ENCODE measurements at regions not wholly inside any gene's neighbourhood (a gene's known extent, or its start where the extent isn't known, plus 50 kb on each side); places are given as distances from the start of the nearest gene placed in this dataset.

- no CpG with 5 or more reads among the region's 6 CpGs for WGBS (ENCODE audit: extremely low coverage, insufficient read length, low lambda C conversion rate)
- no peak for TF ChIP-seq CTCF (conservative IDR thresholded peaks at IDR 0.05)
- H3K9me3 Mint-ChIP-seq, result no peaks in the 10 kb centered on the region
- H3K14ac ChIP-seq (ENCODE audit: insufficient read depth, low read length), result no peak overlapping the region
- no peaks in the 10 kb centered on the region for H3K23me2 ChIP-seq (ENCODE audit: insufficient read length, low read depth, low read length, poor library complexity, severe bottlenecking)
- H3K79me1 ChIP-seq (ENCODE audit: insufficient read depth, low read depth, low read length, poor library complexity, severe bottlenecking), result no peaks in the 10 kb centered on the region
- H2BK20ac ChIP-seq (ENCODE audit: low read depth, low read length, poor library complexity, severe bottlenecking), result no peak overlapping the region
- H2AFZ ChIP-seq (ENCODE audit: low read length), result no peak overlapping the region
- H3K4me2 ChIP-seq (ENCODE audit: insufficient read depth, insufficient read length, low read length), result no peak overlapping the region
- no peaks in the 10 kb centered on the region for H4K20me1 ChIP-seq (ENCODE audit: control insufficient read depth, insufficient read depth, insufficient read length)
- no peak overlapping the region for H4K5ac ChIP-seq (ENCODE audit: insufficient read length, low read depth, low read length)
- H3K4me3 Mint-ChIP-seq, result no peak overlapping the region
- H3K56ac ChIP-seq (ENCODE audit: insufficient read length, low read depth, low read length), result no peak overlapping the region
- no peak overlapping the region for H3K27ac ChIP-seq (ENCODE audit: insufficient read length, low read depth, low read length)
- H4K8ac ChIP-seq (replicated peaks; ENCODE audit: insufficient read length, low read depth, low read length), result no peak overlapping the region
- no peak overlapping the region for H4K91ac ChIP-seq (ENCODE audit: insufficient read length, low read depth, low read length)
- no peak overlapping the region for H2BK5ac ChIP-seq (ENCODE audit: insufficient read length, low read length)
- H3K79me2 ChIP-seq (ENCODE audit: insufficient read depth, low read length), result no peaks in the 10 kb centered on the region
- H2BK15ac ChIP-seq (ENCODE audit: low read depth, low read length), result no peak overlapping the region
- no peak overlapping the region for H2BK120ac ChIP-seq (ENCODE audit: low read depth, low read length, poor library complexity, severe bottlenecking)
- H3K18ac ChIP-seq (ENCODE audit: insufficient read length, low read depth, low read length), result no peak overlapping the region
- H2AK5ac ChIP-seq (ENCODE audit: insufficient read length, low read length), result no peak overlapping the region
- H3K4me1 ChIP-seq (ENCODE audit: insufficient read depth, low read length), result no peaks in the 10 kb centered on the region
- no peaks in the 10 kb centered on the region for H3K36me3 Mint-ChIP-seq (ENCODE audit: insufficient read depth in 1 of 3, low read depth in 3 of 3)
- no peak overlapping the region; a peak in 2 of 7 replicates for H3K27ac Mint-ChIP-seq
- no peak overlapping the region for H3K4ac ChIP-seq (ENCODE audit: low read depth, low read length)
- H3K9me3 ChIP-seq (ENCODE audit: control insufficient read depth, low read depth, low read length), result no peaks in the 10 kb centered on the region
- H3K9ac ChIP-seq (ENCODE audit: extremely low read depth, insufficient read length, low read length), result no peak overlapping the region
- DNase-seq, result no peak
- H3T11ph ChIP-seq (ENCODE audit: low read length), result no peak overlapping the region
- H2BK12ac ChIP-seq (ENCODE audit: insufficient read length, low read depth, low read length), result no peak overlapping the region
- H3K27me3 ChIP-seq (ENCODE audit: insufficient read depth, low read length), result no peaks in the 10 kb centered on the region
- 0 out of 4 replicates have a peak, but pooled peaks cover 0 to 3% of the 10 kb centered on the region in 2 experiments for H3K4me1 Mint-ChIP-seq
- H3K27me3 Mint-ChIP-seq (ENCODE audit: low read depth), result peaks cover 3% of the 10 kb centered on the region; the same call in 1 of the 2 replicates
- H3K23ac ChIP-seq (ENCODE audit: insufficient read length, low read depth, low read length), result no peak overlapping the region
Measured at GRCh38 chr1:100614570-100614969, 76.6 kb downstream of the GPR88 start.

All from H9 (cell line).